ENCODE measurements at regions not wholly inside any gene's neighbourhood (a gene's known extent, or its start where the extent isn't known, plus 50 kb on each side); places are given as distances from the start of the nearest gene placed in this dataset.

- Mint-ChIP-seq H3K4me3 (peak overlapping the region; percentile 46), H3K27me3 (ENCODE audit: low read depth) (no peaks in the 10 kb centered on the region), H3K4me1 (peaks cover 70% of the 10 kb centered on the region), H3K9me3 (no peaks in the 10 kb centered on the region), H3K36me3 (peaks cover 4% of the 10 kb centered on the region), H3K27ac (peak overlapping the region; percentile 100)
- no peak for DNase-seq (ENCODE audit: low spot score in 2 of 2, unreplicated experiment in 2 of 2)
- no peak for TF ChIP-seq CTCF (IDR thresholded peaks at IDR 0.05; ENCODE audit: unreplicated experiment)
These were observed 941.9 kb upstream of the SLC10A2 start for GRCh38 chr13:104008075-104008474.

- Mint-ChIP-seq H3K4me1 (peaks cover 61% of the 10 kb centered on the region), H3K36me3 (peaks cover under 1% of the 10 kb centered on the region), H3K9me3 (no peaks in the 10 kb centered on the region), H3K27ac (peak overlapping the region; percentile 100), H3K4me3 (peak overlapping the region; percentile 22), H3K27me3 (ENCODE audit: low read depth) (no peaks in the 10 kb centered on the region)
- DNase-seq (ENCODE audit: low spot score in 2 of 2, unreplicated experiment in 2 of 2): no peak
- TF ChIP-seq CTCF (IDR thresholded peaks at IDR 0.05; ENCODE audit: unreplicated experiment): no peak
These were observed 940.4 kb upstream of the SLC10A2 start for GRCh38 chr13:104006625-104007075.

DNA sequence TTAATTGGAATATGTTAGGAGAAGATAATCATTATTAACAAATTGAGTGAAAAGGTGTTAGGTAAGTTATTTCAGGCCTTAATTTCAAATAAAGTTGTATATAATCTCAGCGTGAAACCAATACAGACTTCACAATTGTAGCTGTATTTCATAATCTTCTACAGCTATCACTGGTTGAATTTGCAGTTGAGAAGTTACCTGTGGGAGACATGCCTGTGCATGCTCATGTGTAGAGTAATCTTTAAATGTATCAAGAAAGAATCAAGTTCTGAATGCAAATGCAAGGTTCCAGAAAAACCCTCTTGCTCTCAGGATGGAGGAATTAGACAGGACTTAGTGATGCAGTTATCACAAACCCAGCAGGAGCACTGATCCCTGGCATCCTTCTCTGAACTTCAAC, 938.4 kb upstream of the SLC10A2 start:
- Mint-ChIP-seq H3K9me3 (peaks cover 3% of the 10 kb centered on the region), H3K4me3 (no peak overlapping the region), H3K27me3 (ENCODE audit: low read depth) (no peaks in the 10 kb centered on the region), H3K36me3 (peaks cover 2% of the 10 kb centered on the region), H3K27ac (peak overlapping the region; percentile 94), H3K4me1 (peaks cover 47% of the 10 kb centered on the region)
- no peak for DNase-seq (ENCODE audit: low spot score in 2 of 2, unreplicated experiment in 2 of 2)
- TF ChIP-seq CTCF (IDR thresholded peaks at IDR 0.05; ENCODE audit: unreplicated experiment): no peak

- peaks cover 27% of the 10 kb centered on the region for H3K4me1 Mint-ChIP-seq
- H3K27ac Mint-ChIP-seq: no peak overlapping the region
- TF ChIP-seq CTCF (IDR thresholded peaks at IDR 0.05; ENCODE audit: unreplicated experiment): no peak
- H3K9me3 Mint-ChIP-seq: peaks cover 3% of the 10 kb centered on the region
- H3K27me3 Mint-ChIP-seq (ENCODE audit: low read depth): no peaks in the 10 kb centered on the region
- no peak overlapping the region for H3K4me3 Mint-ChIP-seq
- peaks cover 2% of the 10 kb centered on the region for H3K36me3 Mint-ChIP-seq
- no peak for DNase-seq (ENCODE audit: low spot score in 2 of 2, unreplicated experiment in 2 of 2)
These were observed 936.0 kb upstream of the SLC10A2 start for GRCh38 chr13:104002216-104002615.

DNA sequence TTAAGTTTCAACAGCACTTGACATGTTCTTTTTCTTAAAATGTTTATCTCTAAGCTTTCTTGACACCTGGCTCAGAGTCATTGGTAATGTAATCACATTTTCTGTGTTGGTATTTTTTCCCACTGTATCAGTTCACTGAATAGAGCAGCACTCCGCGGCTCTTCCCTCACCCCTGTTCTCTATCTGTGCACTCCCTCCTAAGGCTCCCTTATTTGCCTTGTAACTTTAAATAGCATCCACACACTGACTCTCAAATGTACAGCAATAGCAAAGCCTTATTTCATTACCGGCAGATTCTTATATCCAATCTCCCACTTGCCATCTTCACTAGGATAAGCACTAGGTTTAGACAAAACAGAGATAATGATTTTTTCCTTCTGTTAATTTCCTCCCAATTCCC, 935.5 kb upstream of the SLC10A2 start:
- H3K4me3 Mint-ChIP-seq: no peak overlapping the region
- H3K4me1 Mint-ChIP-seq: peaks cover 26% of the 10 kb centered on the region
- no peak overlapping the region for H3K27ac Mint-ChIP-seq
- H3K36me3 Mint-ChIP-seq: peaks cover 2% of the 10 kb centered on the region
- peaks cover 3% of the 10 kb centered on the region for H3K9me3 Mint-ChIP-seq
- H3K27me3 Mint-ChIP-seq (ENCODE audit: low read depth): no peaks in the 10 kb centered on the region
- no peak for DNase-seq (ENCODE audit: low spot score in 2 of 2, unreplicated experiment in 2 of 2)
- no peak for TF ChIP-seq CTCF (IDR thresholded peaks at IDR 0.05; ENCODE audit: unreplicated experiment)

GRCh38 chr13:103996733-103997132, 930.5 kb upstream of the SLC10A2 start:
- H3K4me1 Mint-ChIP-seq: peaks cover 14% of the 10 kb centered on the region
- peaks cover 13% of the 10 kb centered on the region for H3K36me3 Mint-ChIP-seq
- peaks cover 37% of the 10 kb centered on the region for H3K9me3 Mint-ChIP-seq
- no peak for TF ChIP-seq CTCF (IDR thresholded peaks at IDR 0.05; ENCODE audit: unreplicated experiment)
- H3K27ac Mint-ChIP-seq: no peak overlapping the region
- H3K27me3 Mint-ChIP-seq (ENCODE audit: low read depth): no peaks in the 10 kb centered on the region
- no peak overlapping the region for H3K4me3 Mint-ChIP-seq
- no peak for DNase-seq (ENCODE audit: low spot score in 2 of 2, unreplicated experiment in 2 of 2)
